CD14-positive monocyte (primary cell): ENCODE measurements at regions not wholly inside any gene's neighbourhood (a gene's known extent, or its start where the extent isn't known, plus 50 kb on each side); places are given as distances from the start of the nearest gene placed in this dataset.

ENCODE experiments used
- DNase-seq, 3 donors: peaks; one replicate each; pipeline ENCODE4 v3.0.0-alpha.2; 2011 to 2022
- H2AFZ ChIP-seq: 2 replicates; pipeline ENCODE4 v1.6.0; 2012; ENCODE audit warnings: mild to moderate bottlenecking, low read depth, low read length, inconsistent platforms; ENCODE audit not compliant: insufficient read depth, poor library complexity, severe bottlenecking
- H3K27ac ChIP-seq, 2 donors: 1 replicate in 1 of 2; 2 replicates in 1 of 2; pipeline ENCODE4 v1.5.1; 2012 to 2013; ENCODE audit warnings: low read length in 2 of 2, control low read depth in 1 of 2, inconsistent platforms in 1 of 2, low read depth in 1 of 2, mild to moderate bottlenecking in 1 of 2
- H3K27me3 ChIP-seq, 2 donors: one replicate each; pipeline versions ENCODE4 v1.6.0 to v1.6.1; 2011 to 2013; ENCODE audit warnings: low read length in 2 of 2; ENCODE audit not compliant: control insufficient read depth in 2 of 2, insufficient read depth in 2 of 2
- H3K36me3 ChIP-seq, 2 donors: replicated peaks in 1 of 2; 1 replicate in 1 of 2; 2 replicates in 1 of 2; pipeline versions ENCODE4 v1.5.1 to v1.6.1; 2012 to 2013; ENCODE audit warnings: low read length in 2 of 2, control low read depth in 1 of 2, inconsistent platforms in 1 of 2, mild to moderate bottlenecking in 1 of 2; ENCODE audit not compliant: insufficient read depth in 2 of 2, control insufficient read depth in 1 of 2
- H3K4me1 ChIP-seq, 2 donors: 1 replicate in 1 of 2; 2 replicates in 1 of 2; pipeline versions ENCODE4 v1.5.1 to v1.6.1; 2012 to 2013; ENCODE audit warnings: low read length in 2 of 2, control low read depth in 1 of 2, inconsistent platforms in 1 of 2, mild to moderate bottlenecking in 1 of 2, moderate library complexity in 1 of 2; ENCODE audit not compliant: insufficient read depth in 2 of 2, control insufficient read depth in 1 of 2
- H3K4me2 ChIP-seq: replicated peaks from 2 replicates; pipeline ENCODE3; 2012; ENCODE audit warnings: low read length, moderate library complexity, mild to moderate bottlenecking; ENCODE audit not compliant: poor library complexity, severe bottlenecking; ENCODE audit errors: extremely low read depth
- H3K4me3 ChIP-seq, 3 experiments: fragments of 200-600 bp in 1 of 3; sonication (generic) in 1 of 3; replicated peaks in 1 of 3; 1 replicate in 2 of 3; 2 replicates in 1 of 3; pipeline ENCODE4 v1.5.1; 2011 to 2013; ENCODE audit warnings: low read length in 3 of 3, mild to moderate bottlenecking in 3 of 3, control low read depth in 2 of 3, low read depth in 2 of 3, inconsistent platforms in 1 of 3, moderate library complexity in 1 of 3
- H3K79me2 ChIP-seq: 2 replicates; pipeline ENCODE4 v1.6.0; 2012; ENCODE audit warnings: mild to moderate bottlenecking, control low read depth, inconsistent platforms, low read length, moderate library complexity; ENCODE audit not compliant: insufficient read depth
- H3K9ac ChIP-seq: 2 replicates; pipeline ENCODE4 v1.6.0; 2017; ENCODE audit warnings: low read length, mild to moderate bottlenecking; ENCODE audit not compliant: insufficient read depth, poor library complexity, severe bottlenecking
- H3K9me3 ChIP-seq, 2 donors: replicated peaks in 1 of 2; 1 replicate in 1 of 2; 2 replicates in 1 of 2; pipeline versions ENCODE4 v1.5.1 to v1.6.1; 2012 to 2013; ENCODE audit warnings: low read length in 2 of 2, control low read depth in 1 of 2; ENCODE audit not compliant: control insufficient read depth in 1 of 2, insufficient read depth in 1 of 2
- H4K20me1 ChIP-seq: 2 replicates; pipeline ENCODE4 v1.6.0; 2012; ENCODE audit warnings: mild to moderate bottlenecking, low read length, control low read depth, moderate library complexity; ENCODE audit not compliant: insufficient read depth
- H3K27ac Mint-ChIP-seq, 7 donors: one replicate each; pipeline ENCODE4 v1.8.0; 2020; ENCODE audit warnings: mild to moderate bottlenecking in 7 of 7, mixed read lengths in 7 of 7, moderate library complexity in 6 of 7, inconsistent platforms in 2 of 7
- H3K27me3 Mint-ChIP-seq, 3 donors: one replicate each; pipeline ENCODE4 v1.8.0; 2021 to 2022; ENCODE audit warnings: low read depth in 3 of 3, mild to moderate bottlenecking in 3 of 3, mixed read lengths in 3 of 3, moderate library complexity in 3 of 3, inconsistent platforms in 1 of 3
- H3K36me3 Mint-ChIP-seq, 2 donors: one replicate each; pipeline ENCODE4 v1.8.0; 2020; ENCODE audit warnings: mixed read lengths in 2 of 2, inconsistent platforms in 1 of 2, mild to moderate bottlenecking in 1 of 2
- H3K4me1 Mint-ChIP-seq: one replicate; pipeline ENCODE4 v1.8.0; 2020; ENCODE audit warnings: mild to moderate bottlenecking, mixed read lengths
- H3K4me3 Mint-ChIP-seq, 2 donors: one replicate each; pipeline ENCODE4 v1.8.0; 2020; ENCODE audit warnings: mild to moderate bottlenecking in 2 of 2, mixed read lengths in 2 of 2, moderate library complexity in 1 of 2
- H3K9me3 Mint-ChIP-seq, 7 donors: one replicate each; pipeline ENCODE4 v1.8.0; 2020 to 2022; ENCODE audit warnings: mixed read lengths in 7 of 7, mild to moderate bottlenecking in 6 of 7, moderate library complexity in 6 of 7, inconsistent platforms in 2 of 7
- WGBS: methylation state at CpG from one replicate; pipeline ENCODE4 v1.1.5; 2013; ENCODE audit warnings: missing lambda C conversion rate; ENCODE audit not compliant: insufficient coverage; 5-methylcytosine and 5-hydroxymethylcytosine counted together
- intact Hi-C, 2 donors: fragments of 100-400 bp; cut with micrococcal nuclease; formaldehyde crosslinking; loops; one replicate each; pipeline versions ENCODE4 v1.15.0 to v1.15.1; 2023
- TF ChIP-seq, protein P1 (sequence below): fragments of 200-600 bp; IDR thresholded peaks from one replicate; pipeline ENCODE4 v1.8.0; 2022; ENCODE audit warnings: antibody characterized with exemption, mild to moderate bottlenecking

DNA sequence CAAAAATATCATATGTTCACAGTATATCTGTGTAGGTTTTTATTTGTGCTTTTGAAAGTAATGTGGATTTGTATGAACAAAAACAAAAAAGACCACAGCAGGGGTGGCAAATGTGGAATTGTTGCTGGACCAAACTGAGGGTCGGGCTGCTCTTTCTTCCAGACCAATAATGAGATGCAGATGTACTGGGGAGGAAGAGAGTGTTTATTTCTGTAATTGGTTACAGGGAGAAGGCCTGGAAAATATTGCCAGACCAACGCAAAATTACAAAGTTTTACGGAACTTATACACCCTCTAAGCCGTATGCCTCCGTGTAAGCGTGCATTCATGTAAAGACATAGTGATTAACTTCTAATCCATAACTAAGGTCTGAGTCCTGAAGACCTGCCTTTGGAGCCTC lies 353.9 kb upstream of the C16orf82 start:
- no peak overlapping the region for H3K9ac ChIP-seq
- H3K27me3 ChIP-seq: no peaks in the 10 kb centered on the region
- TF ChIP-seq, protein P1, sequence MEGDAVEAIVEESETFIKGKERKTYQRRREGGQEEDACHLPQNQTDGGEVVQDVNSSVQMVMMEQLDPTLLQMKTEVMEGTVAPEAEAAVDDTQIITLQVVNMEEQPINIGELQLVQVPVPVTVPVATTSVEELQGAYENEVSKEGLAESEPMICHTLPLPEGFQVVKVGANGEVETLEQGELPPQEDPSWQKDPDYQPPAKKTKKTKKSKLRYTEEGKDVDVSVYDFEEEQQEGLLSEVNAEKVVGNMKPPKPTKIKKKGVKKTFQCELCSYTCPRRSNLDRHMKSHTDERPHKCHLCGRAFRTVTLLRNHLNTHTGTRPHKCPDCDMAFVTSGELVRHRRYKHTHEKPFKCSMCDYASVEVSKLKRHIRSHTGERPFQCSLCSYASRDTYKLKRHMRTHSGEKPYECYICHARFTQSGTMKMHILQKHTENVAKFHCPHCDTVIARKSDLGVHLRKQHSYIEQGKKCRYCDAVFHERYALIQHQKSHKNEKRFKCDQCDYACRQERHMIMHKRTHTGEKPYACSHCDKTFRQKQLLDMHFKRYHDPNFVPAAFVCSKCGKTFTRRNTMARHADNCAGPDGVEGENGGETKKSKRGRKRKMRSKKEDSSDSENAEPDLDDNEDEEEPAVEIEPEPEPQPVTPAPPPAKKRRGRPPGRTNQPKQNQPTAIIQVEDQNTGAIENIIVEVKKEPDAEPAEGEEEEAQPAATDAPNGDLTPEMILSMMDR: no peak
- H3K79me2 ChIP-seq: no peaks in the 10 kb centered on the region
- intact Hi-C loops: no loop called here
- no peak overlapping the region for H3K27ac ChIP-seq
- no peak overlapping the region for H3K27ac Mint-ChIP-seq
- no peak overlapping the region for H3K4me3 ChIP-seq
- no peaks in the 10 kb centered on the region for H3K9me3 ChIP-seq
- H3K4me1 Mint-ChIP-seq: no peaks in the 10 kb centered on the region
- H3K36me3 Mint-ChIP-seq: no peaks in the 10 kb centered on the region
- no peaks in the 10 kb centered on the region for H3K4me1 ChIP-seq
- no peaks in the 10 kb centered on the region for H4K20me1 ChIP-seq
- no peak overlapping the region for H3K4me2 ChIP-seq
- H3K27me3 Mint-ChIP-seq: peaks cover 0 to 2% (median 1%) of the 10 kb centered on the region in 3 donors
- H2AFZ ChIP-seq: no peak overlapping the region
- DNase-seq: no peak
- H3K4me3 Mint-ChIP-seq: no peak overlapping the region
- peaks cover 0 to 2% (median 0%) of the 10 kb centered on the region in 7 donors for H3K9me3 Mint-ChIP-seq
- WGBS: 100% methylated on average over 2 of the region's 6 CpGs
- no peaks in the 10 kb centered on the region for H3K36me3 ChIP-seq

DNA sequence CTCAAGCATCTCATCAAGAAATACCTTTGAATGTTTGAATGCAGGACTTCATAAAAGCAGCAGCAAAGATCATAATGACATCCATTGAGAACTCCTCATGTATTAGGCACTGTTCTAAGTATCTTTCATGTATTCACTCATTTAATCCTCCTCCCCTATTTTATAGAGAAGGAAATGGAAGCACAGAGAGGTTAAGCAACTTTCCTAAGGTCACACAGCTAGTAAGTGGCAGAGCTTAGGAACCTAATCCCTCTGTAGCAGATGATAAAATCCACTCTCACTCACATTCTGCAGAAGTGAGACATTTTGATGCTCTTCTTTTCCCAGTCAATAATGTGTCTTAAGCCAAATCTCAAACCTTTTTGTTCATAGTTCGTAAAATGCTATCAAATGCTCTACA lies 350.8 kb upstream of the C16orf82 start:
- H3K4me2 ChIP-seq: no peak overlapping the region
- peaks cover 0 to 1% (median 0%) of the 10 kb centered on the region in 7 donors for H3K9me3 Mint-ChIP-seq
- no CpG with 5 or more reads among the region's 1 CpG for WGBS

More for the DNA sequence above, 350.8 kb upstream of the C16orf82 start:
- Mint-ChIP-seq H3K27me3 (peaks cover 0 to 3% (median 3%) of the 10 kb centered on the region in 3 donors), H3K27ac (no peak overlapping the region), H3K4me3 (no peak overlapping the region), H3K36me3 (no peaks in the 10 kb centered on the region), H3K4me1 (no peaks in the 10 kb centered on the region)
- no peak overlapping the region for H3K9ac ChIP-seq
- DNase-seq: no peak
- H3K36me3 ChIP-seq: no peaks in the 10 kb centered on the region
- H3K4me3 ChIP-seq: no peak overlapping the region
- H2AFZ ChIP-seq: no peak overlapping the region
- TF ChIP-seq, protein P1: no peak
- H3K9me3 ChIP-seq: no peaks in the 10 kb centered on the region
- H3K27me3 ChIP-seq: no peaks in the 10 kb centered on the region
- H3K4me1 ChIP-seq: no peaks in the 10 kb centered on the region
- no peaks in the 10 kb centered on the region for H4K20me1 ChIP-seq
- intact Hi-C loops: no loop called here
- no peaks in the 10 kb centered on the region for H3K79me2 ChIP-seq
- H3K27ac ChIP-seq: no peak overlapping the region
